ENCODE measurements at regions not wholly inside any gene's neighbourhood (a gene's known extent, or its start where the extent isn't known, plus 50 kb on each side); places are given as distances from the start of the nearest gene placed in this dataset.

GRCh38 chr15:60120100-60120499 is 116.0 kb downstream of the FOXB1 start:
- TF ChIP-seq FOXA1 (IDR thresholded peaks at IDR 0.05) = no peak
- no peak for TF ChIP-seq L3MBTL2 (conservative IDR thresholded peaks at IDR 0.05)
- TF ChIP-seq LEF1 (IDR thresholded peaks at IDR 0.05; ENCODE audit: borderline replicate concordance) = no peak
- no peak for TF ChIP-seq ARNT (IDR thresholded peaks at IDR 0.05)
- TF ChIP-seq SUZ12 (IDR thresholded peaks at IDR 0.05) = no peak
- TF ChIP-seq FOXM1 (IDR thresholded peaks at IDR 0.05; ENCODE audit: borderline replicate concordance) = no peak
- no peak for TF ChIP-seq NFRKB (IDR thresholded peaks at IDR 0.05)
- TF ChIP-seq CTBP1 (IDR thresholded peaks at IDR 0.05; ENCODE audit: borderline replicate concordance) = no peak
- no peak for TF ChIP-seq ELF4 (IDR thresholded peaks at IDR 0.05)
- no peak for TF ChIP-seq TARDBP (IDR thresholded peaks at IDR 0.05)
- TF ChIP-seq HDGF (IDR thresholded peaks at IDR 0.05; ENCODE audit: borderline replicate concordance) = no peak
- TF ChIP-seq FOXK2 (IDR thresholded peaks at IDR 0.05) = no peak
- no peak for TF ChIP-seq BHLHE40 (IDR thresholded peaks at IDR 0.05; ENCODE audit: borderline replicate concordance)
- no peak for TF ChIP-seq PKNOX1 (IDR thresholded peaks at IDR 0.05)
- no peak for TF ChIP-seq ZNF384 (IDR thresholded peaks at IDR 0.05)
- no peak for TF ChIP-seq SP1 (IDR thresholded peaks at IDR 0.05)
- ChIA-PET POLR2A (no interaction called here), CTCF (interaction anchor here (0.6 kb wide), 1 partner anchor 395 kb away, joined by 3 read pairs; no protein-coding TSS in a partner anchor)
- DNase-seq (ENCODE audit: extremely low spot score) = no peak

GRCh38 chr15:60121845-60122244 is 117.7 kb downstream of the FOXB1 start:
- ChIA-PET POLR2A (no interaction called here), CTCF (no interaction called here)
- TF ChIP-seq ARNT (IDR thresholded peaks at IDR 0.05) (no peak), ZNF384 (IDR thresholded peaks at IDR 0.05) (no peak), SUZ12 (IDR thresholded peaks at IDR 0.05) (no peak), CTBP1 (IDR thresholded peaks at IDR 0.05; ENCODE audit: borderline replicate concordance) (no peak)
- no peak for DNase-seq (ENCODE audit: extremely low spot score)

- DNase-seq (ENCODE audit: extremely low spot score) = no peak
- CTCF ChIA-PET = no interaction called here
- TF ChIP-seq ZNF384 (IDR thresholded peaks at IDR 0.05) = no peak
- no peak for TF ChIP-seq SUZ12 (IDR thresholded peaks at IDR 0.05)
- no peak for TF ChIP-seq ARNT (IDR thresholded peaks at IDR 0.05)
- TF ChIP-seq LEF1 (IDR thresholded peaks at IDR 0.05; ENCODE audit: borderline replicate concordance) = no peak
- TF ChIP-seq SP1 (IDR thresholded peaks at IDR 0.05) = no peak
- no peak for TF ChIP-seq L3MBTL2 (conservative IDR thresholded peaks at IDR 0.05)
- no peak for TF ChIP-seq BHLHE40 (IDR thresholded peaks at IDR 0.05; ENCODE audit: borderline replicate concordance)
- no peak for TF ChIP-seq CTBP1 (IDR thresholded peaks at IDR 0.05; ENCODE audit: borderline replicate concordance)
- no peak for TF ChIP-seq ELF4 (IDR thresholded peaks at IDR 0.05)
- no peak for TF ChIP-seq NFRKB (IDR thresholded peaks at IDR 0.05)
- no peak for TF ChIP-seq PKNOX1 (IDR thresholded peaks at IDR 0.05)
- no peak for TF ChIP-seq TARDBP (IDR thresholded peaks at IDR 0.05)
- TF ChIP-seq FOXM1 (IDR thresholded peaks at IDR 0.05; ENCODE audit: borderline replicate concordance) = no peak
- no peak for TF ChIP-seq FOXA1 (IDR thresholded peaks at IDR 0.05)
- TF ChIP-seq HDGF (IDR thresholded peaks at IDR 0.05; ENCODE audit: borderline replicate concordance) = no peak
- no peak for TF ChIP-seq FOXK2 (IDR thresholded peaks at IDR 0.05)
- POLR2A ChIA-PET = no interaction called here
Observed at GRCh38 chr15:60122691-60123090, 118.6 kb downstream of the FOXB1 start.

GRCh38 chr15:60124460-60125070 is 120.5 kb downstream of the FOXB1 start:
- DNase-seq (ENCODE audit: extremely low spot score) = no peak
- TF ChIP-seq TARDBP (IDR thresholded peaks at IDR 0.05) = no peak
- no peak for TF ChIP-seq ZNF384 (IDR thresholded peaks at IDR 0.05)
- no peak for TF ChIP-seq LEF1 (IDR thresholded peaks at IDR 0.05; ENCODE audit: borderline replicate concordance)
- no peak for TF ChIP-seq ELF4 (IDR thresholded peaks at IDR 0.05)
- TF ChIP-seq HDGF (IDR thresholded peaks at IDR 0.05; ENCODE audit: borderline replicate concordance) = no peak
- TF ChIP-seq L3MBTL2 (conservative IDR thresholded peaks at IDR 0.05) = no peak
- no peak for TF ChIP-seq SP1 (IDR thresholded peaks at IDR 0.05)
- TF ChIP-seq PKNOX1 (IDR thresholded peaks at IDR 0.05) = no peak
- no peak for TF ChIP-seq FOXM1 (IDR thresholded peaks at IDR 0.05; ENCODE audit: borderline replicate concordance)
- no peak for TF ChIP-seq FOXK2 (IDR thresholded peaks at IDR 0.05)
- no peak for TF ChIP-seq SUZ12 (IDR thresholded peaks at IDR 0.05)
- no peak for TF ChIP-seq CTBP1 (IDR thresholded peaks at IDR 0.05; ENCODE audit: borderline replicate concordance)
- no peak for TF ChIP-seq ARNT (IDR thresholded peaks at IDR 0.05)
- no peak for TF ChIP-seq FOXA1 (IDR thresholded peaks at IDR 0.05)
- TF ChIP-seq BHLHE40 (IDR thresholded peaks at IDR 0.05; ENCODE audit: borderline replicate concordance) = no peak
- TF ChIP-seq NFRKB (IDR thresholded peaks at IDR 0.05) = no peak
- ChIA-PET POLR2A (no interaction called here), CTCF (no interaction called here)

- CTCF ChIA-PET = no interaction called here
- TF ChIP-seq L3MBTL2 (conservative IDR thresholded peaks at IDR 0.05) (no peak), ARNT (IDR thresholded peaks at IDR 0.05) (no peak), TARDBP (IDR thresholded peaks at IDR 0.05) (no peak), NFRKB (IDR thresholded peaks at IDR 0.05) (no peak), FOXM1 (IDR thresholded peaks at IDR 0.05; ENCODE audit: borderline replicate concordance) (no peak), LEF1 (IDR thresholded peaks at IDR 0.05; ENCODE audit: borderline replicate concordance) (no peak), FOXA1 (IDR thresholded peaks at IDR 0.05) (no peak), FOXK2 (IDR thresholded peaks at IDR 0.05) (no peak), CTBP1 (IDR thresholded peaks at IDR 0.05; ENCODE audit: borderline replicate concordance) (no peak), SUZ12 (IDR thresholded peaks at IDR 0.05) (no peak)
Observed at GRCh38 chr15:60125334-60125733, 121.2 kb downstream of the FOXB1 start.

GRCh38 chr15:60126200-60126599 is 122.1 kb downstream of the FOXB1 start:
- TF ChIP-seq SP1 (IDR thresholded peaks at IDR 0.05) (no peak), TARDBP (IDR thresholded peaks at IDR 0.05) (no peak), CTBP1 (IDR thresholded peaks at IDR 0.05; ENCODE audit: borderline replicate concordance) (no peak), FOXM1 (IDR thresholded peaks at IDR 0.05; ENCODE audit: borderline replicate concordance) (no peak), ELF4 (IDR thresholded peaks at IDR 0.05) (no peak), FOXK2 (IDR thresholded peaks at IDR 0.05) (no peak), SUZ12 (IDR thresholded peaks at IDR 0.05) (no peak), L3MBTL2 (conservative IDR thresholded peaks at IDR 0.05) (no peak)
- ChIA-PET CTCF (no interaction called here), POLR2A (no interaction called here)
- DNase-seq (ENCODE audit: extremely low spot score) = no peak

More at GRCh38 chr15:60125334-60125733, 121.2 kb downstream of the FOXB1 start:
- DNase-seq (ENCODE audit: extremely low spot score) = no peak
- POLR2A ChIA-PET = no interaction called here
